DMS153 treated with DMSO at 0.1 percent for 48 hours (cell line): ENCODE measurements at regions not wholly inside any gene's neighbourhood (a gene's known extent, or its start where the extent isn't known, plus 50 kb on each side); places are given as distances from the start of the nearest gene placed in this dataset.
"Not testable (repeated sequence)": the region's sequence is repeated elsewhere in the genome, so short reads cannot be mapped to it uniquely, and the experiment has no call there.

ENCODE experiments used
- DNase-seq: peaks from one replicate; lab custom pipeline; 2025; ENCODE audit not compliant: unreplicated experiment; lab: John Stamatoyannopoulos, UW

DNA sequence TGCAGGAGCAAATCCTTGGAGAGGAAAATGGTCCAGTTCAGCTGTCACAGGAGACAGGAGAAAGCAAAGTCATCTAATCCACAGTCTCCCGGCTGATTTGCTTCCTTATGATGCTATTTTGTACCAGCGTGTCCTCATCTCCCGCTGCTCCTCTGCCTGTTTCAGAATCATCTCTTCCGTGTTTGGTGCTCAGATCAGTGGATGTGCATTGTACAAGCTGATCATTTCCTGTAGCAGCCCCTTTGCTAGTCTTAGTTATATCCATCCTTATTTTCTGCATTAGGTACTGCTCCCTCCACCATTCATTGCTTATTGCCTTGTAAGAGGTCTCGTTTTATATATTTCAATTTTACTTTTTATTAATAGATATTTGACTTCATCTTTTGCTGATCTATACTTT lies 219.9 kb upstream of the PRSS58 start:
- not testable (repeated sequence) for DNase-seq

DNA sequence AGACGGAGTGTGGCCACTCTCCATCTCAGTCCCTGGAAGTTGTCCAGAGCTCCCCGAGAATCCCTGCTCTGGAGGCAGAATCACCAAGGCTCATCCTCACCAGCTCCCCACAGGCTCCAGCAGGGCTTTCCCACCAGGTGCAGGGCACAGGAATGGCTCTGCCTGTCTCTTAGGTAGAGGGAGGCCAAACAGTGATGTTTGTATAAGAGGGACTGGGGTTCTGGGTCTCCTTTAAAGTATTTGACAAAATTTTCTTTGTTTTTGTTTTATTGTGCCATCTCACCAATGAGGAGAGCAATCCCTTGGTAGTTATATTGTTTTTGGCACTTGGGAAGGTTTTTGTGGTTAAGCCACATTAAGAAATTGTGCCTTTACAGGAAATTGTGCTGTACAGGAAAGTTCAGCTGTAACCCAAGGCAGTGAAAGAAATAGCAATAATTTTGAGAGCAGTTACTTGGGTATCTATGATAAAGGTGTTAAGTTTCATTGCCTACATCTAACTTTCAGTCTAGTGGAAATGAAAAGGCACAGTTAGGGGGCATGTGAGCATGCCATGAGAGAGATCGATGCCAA lies 219.3 kb upstream of the PRSS58 start:
- DNase-seq: no peak

DNA sequence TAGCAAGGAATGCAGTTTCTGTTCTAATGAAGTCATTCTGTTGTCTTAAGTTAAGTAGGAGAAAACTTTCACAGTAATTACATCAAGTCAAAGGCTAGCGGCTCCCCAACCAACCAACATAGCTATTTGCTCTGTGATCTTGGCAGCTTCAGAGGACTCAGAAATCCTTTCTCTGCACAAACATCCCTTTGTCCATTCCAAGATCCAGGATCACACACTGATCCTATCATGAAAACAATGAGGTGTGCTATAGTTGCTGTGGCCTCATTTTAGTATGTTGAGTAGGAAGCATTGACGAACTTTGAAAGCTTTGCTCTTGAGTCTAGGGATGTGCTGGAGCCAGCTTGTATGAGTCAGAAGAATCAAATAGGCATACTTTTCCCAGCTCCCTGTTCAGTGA lies 218.2 kb upstream of the PRSS58 start:
- no peak for DNase-seq

DNA sequence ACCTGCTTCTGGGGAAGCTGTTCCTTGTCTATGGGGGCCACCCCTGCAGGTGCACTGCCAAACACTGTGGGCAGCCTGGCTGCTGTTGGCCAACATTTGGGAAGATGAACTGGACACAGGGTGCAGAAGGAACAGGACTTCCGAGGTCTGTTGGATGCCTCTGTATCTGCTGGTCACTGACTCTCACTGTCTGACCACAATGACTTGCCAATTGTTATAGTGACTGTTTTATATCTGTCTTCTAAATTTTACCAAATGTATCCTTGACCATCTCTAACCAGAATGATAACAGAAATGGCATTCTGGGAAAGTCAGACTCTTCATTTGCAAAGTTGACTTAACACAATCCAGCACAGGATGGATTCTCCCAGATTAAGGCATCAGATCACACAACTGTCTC lies 214.0 kb upstream of the PRSS58 start:
- no peak for DNase-seq

DNA sequence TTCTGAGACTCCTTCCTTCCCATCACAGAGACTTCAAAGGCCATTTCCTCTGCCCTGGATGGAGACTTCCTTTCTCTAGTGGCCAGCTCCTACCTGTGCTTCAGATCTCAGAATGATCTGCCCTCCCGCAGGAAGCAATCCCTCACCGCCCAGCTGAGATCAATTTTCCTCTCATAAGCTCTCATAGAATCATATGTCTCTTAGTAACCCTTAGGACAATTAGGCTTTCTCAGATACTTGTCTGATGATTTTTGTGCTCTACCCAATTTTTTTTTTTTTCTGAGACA lies 212.6 kb upstream of the PRSS58 start:
- DNase-seq: no peak

DNA sequence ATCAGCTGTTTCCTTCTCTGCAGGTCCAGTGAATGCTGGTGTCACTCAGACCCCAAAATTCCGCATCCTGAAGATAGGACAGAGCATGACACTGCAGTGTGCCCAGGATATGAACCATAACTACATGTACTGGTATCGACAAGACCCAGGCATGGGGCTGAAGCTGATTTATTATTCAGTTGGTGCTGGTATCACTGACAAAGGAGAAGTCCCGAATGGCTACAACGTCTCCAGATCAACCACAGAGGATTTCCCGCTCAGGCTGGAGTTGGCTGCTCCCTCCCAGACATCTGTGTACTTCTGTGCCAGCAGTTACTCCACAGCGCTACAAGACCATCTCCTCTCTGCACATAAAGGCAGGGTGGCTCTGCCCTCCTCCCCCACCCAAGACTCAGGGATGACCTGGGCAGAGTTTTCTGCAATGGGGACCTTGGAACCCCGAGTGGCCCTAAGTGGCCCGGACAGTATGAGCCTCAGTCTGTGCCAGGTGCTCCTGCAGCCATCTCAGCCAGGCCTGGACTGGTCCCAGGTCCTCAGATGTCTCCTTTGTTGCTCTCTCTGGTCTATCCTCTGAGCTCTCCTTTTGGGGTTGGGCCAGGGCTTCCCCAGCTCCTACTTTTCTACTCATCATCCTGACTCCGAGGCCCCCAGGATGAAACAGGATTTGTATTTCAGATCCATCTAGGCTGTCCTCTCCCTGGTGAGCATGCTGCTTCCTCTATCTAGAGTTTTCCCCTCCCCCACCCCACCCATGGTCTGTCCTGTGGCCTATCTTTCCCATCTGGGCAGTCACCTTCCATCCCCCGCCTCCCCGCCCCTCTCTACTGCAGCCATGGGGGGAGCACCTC lies 212.1 kb upstream of the PRSS58 start:
- no peak for DNase-seq

DNA sequence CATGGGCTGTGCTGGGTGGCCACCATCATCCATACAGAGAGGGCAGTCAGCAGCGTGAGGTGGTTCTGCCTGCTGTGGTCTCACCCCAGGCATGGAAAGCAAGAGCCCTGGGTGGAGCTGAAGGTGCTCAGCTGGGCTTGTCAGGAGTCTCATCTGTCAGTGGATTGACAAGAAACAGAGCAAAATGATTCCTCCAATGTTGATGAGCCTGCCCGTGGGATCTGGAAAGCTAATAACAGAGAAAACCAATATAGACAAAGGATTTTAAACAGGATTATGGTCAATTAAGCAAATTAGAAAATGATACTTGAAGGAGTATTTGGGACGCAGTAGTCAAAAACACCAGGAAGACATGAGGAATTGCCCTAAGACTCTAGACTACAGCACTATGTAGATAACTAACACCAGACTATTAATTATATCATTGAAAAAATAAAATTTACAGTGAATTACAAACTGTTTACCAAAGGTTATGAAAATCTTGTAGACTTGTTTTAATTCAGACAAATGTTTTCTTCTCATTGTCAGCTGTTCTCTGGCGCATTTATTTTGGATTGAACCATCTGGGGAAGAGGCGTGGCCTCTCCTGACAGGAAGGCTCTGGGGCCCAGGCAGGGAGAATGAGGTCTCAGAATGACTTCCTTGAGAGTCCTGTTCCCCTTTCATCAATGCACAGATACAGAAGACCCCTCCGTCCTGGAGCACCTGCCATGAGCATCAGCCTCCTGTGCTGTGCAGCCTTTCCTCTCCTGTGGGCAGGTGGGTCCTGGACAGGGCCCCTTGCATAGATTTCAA lies 211.2 kb upstream of the PRSS58 start:
- DNase-seq: no peak

DNA sequence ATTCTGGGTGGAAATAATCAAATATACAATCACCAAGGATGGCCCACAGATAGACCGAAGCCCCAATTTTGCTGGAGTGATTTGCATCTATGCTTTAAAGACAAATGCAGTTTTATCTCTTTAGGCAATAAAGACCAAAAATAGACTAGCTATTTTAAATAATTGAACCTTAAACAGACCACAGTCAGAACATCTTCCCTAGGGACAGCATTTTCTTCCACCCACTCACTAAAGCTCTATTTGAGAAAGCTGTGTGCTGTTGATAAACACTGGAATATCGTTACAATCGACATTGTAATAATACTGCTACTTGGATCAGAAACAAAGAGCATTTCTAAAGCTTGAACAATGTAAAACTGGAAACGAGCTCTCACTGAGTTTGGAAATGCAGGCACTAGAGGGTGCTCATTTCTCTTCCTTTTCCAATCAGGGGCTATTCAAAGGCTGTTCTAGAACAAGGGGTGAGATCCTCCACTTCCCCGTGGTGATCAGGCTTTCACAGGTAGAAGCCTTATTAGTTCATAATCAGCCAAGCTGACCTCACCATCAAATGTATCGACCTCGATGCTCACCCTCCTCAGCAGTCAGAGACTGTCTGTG lies 209.3 kb upstream of the PRSS58 start:
- not testable (repeated sequence) for DNase-seq

DNA sequence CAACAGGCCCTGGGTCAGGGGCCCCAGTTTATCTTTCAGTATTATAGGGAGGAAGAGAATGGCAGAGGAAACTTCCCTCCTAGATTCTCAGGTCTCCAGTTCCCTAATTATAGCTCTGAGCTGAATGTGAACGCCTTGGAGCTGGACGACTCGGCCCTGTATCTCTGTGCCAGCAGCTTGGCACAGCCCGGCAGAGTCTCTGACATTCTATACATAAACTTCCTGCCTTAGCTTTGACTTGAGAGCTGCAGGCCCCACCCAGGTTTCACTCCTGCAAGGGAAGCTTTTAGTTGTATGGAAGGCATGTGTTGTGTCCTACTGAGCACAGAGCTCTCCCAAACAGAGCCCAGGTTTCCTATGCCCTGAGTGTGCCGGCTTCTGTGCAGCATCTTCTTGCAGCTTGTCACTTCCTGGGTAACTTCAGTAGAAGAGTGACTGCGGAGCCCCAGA lies 205.6 kb upstream of the PRSS58 start:
- no peak for DNase-seq

DNA sequence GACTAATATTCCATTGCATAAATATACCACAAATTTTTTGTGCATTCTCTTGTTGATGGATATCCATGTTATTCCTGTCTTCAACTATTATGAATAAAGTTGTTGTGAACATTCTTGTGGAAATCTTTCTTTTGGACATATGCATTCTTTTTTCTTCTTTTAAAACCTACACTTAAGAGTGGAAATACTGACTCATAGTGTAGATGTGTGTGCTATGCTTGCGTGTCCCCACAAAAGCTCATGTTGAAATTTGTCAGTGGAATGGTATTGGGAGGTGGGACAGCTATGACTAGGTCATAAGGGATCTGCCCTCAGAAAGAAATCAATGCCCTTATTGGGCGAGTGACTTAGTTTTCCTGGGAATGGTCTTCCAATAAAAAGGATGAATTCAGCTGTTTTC lies 203.6 kb upstream of the PRSS58 start:
- DNase-seq: no peak

DNA sequence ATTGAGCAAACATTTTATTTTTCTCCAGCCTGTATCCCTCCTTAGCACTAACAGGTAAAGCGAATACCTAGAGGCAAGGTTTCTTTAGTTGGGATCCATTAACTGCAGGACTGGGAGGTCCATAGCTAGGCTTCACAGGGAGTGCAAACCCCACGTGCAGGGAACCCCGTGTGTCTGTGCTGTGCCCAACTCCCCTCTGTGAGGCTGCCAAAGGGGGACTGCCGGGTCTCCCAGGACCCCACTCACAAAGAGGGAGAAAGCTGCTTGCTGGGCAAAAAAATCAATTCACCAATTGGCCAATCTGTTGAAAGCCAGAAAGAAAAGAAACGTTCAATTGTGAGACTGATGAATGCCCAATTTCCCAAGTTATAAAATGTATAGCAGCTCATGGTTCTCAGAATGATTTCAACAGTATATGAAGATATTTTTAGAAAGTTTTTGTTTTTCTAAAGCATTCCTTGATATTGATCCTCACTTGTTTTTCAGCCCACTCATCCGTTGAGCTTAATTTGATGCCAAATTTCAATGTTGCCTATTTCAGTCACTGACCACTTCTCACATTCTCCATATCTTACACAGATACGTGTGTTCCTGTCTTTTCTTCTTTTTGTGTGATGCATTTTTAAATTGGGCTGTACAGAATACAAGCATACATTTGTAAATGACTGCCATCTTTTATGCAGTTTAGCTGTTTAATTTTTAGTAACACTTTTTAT lies 202.7 kb upstream of the PRSS58 start:
- DNase-seq: no peak

DNA sequence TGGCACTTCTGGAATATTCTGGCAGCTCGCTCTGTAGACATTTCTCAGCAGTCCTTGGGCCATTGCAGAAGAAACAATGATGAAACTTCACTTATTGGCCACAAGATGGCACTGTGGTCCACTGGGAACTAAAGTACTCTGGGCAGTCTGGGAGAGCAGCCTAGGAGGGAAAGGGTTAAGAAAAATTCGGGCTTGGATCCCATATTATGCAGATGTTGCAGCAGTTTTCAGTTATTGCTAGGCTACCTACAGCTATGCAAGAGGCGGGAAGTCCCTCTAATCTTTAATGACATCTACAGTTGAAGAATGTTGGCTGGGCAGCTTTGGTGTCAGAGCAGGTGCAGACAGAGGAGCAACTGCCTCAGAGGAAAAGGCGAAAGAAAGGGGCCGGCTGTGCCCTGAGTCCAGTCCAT lies 201.7 kb upstream of the PRSS58 start:
- peak; percentile 20 for DNase-seq

DNA sequence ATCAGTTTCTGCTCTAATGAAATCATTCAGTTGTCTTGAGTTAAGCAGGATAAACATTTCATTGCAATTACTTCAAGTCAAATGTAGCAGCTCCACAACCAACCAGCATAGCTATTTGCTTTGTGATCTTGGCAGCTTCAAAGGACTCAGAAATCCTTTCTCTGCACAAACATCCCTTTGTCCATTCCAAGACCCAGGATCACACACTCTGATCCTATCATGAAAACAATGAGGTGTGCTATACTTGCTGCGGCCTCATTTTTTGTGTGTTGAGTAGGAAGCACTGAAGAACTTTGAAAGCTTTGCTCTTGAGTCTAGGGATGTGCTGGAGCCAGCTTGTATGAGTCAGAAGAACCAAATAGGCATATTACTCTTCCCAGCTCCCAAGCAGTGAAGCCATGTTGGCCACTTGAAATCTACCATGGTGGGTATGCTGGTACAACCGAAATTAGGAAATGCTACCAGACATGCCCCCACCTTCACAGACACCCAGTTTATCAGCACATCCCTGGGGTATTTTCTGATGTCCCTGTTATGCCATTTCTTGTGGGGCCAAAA lies 199.4 kb upstream of the PRSS58 start:
- DNase-seq: no peak

DNA sequence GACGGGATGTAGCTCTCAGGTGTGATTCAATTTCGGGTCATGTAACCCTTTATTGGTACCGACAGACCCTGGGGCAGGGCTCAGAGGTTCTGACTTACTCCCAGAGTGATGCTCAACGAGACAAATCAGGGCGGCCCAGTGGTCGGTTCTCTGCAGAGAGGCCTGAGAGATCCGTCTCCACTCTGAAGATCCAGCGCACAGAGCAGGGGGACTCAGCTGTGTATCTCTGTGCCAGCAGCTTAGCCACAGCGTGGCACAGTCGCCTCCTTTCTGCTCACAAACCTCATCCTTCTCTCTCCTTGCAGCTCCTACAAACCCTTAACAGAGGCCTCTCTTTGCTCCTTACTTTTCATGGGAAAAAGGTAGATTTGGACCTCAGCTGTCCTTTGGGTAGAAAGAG lies 197.5 kb upstream of the PRSS58 start:
- DNase-seq: no peak

DNA sequence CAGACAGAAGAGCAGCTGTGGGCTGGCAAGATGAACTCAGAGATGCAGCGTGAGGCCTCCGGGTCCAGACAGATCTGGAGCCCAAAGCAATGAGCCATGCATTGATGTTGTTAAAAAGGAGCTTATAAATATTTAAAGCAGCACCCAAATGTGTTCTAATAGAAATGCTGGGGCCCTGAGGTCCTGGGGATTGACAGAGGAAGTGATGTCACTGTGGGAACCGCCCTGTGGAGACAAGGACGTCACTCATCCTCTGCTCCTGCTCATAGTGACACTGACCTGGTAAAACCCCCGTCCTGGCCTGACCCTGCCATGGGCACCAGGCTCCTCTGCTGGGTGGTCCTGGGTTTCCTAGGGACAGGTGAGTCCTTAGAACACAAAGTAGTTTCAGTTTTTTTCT lies 197.0 kb upstream of the PRSS58 start:
- DNase-seq: no peak

DNA sequence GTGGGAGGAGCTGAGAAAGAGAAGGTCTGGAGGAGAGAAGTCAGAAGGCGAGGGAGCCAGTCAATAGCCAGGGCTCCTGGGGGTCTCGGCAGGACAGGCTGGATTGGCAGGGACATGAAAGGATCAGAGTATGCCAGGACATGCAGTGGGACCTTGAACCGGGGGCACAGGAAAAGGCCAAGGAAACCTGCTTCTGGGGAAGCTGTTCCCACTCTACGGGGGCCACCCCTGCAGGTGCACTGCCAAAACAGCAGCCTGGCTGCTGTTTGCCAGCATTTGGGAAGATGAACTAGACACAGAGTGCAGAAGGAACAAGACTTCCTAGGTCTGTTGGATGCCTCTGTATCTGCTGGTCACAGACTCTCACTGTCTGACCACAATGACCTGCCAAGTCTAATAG lies 194.9 kb upstream of the PRSS58 start:
- DNase-seq: no peak

DNA sequence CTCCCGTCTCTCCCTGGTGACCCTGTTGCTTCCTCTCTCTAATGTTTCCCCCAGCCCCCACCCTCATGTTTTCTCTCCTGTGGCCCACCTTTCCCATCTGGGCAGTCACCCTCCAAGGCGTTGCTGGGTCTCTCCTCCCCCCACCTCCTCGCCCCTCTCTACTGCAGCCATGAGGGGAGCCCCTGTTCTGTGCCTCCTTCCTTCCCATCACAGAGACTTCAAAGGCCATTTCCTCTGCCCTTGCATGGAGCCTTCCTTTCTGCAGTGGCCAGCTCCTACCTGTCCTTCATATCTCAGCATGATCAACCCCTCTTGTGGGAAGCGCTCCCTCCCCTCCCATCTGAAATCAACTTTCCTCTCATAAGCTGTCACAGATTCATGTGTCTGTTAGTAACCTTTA lies 194.0 kb upstream of the PRSS58 start:
- DNase-seq: no peak

DNA sequence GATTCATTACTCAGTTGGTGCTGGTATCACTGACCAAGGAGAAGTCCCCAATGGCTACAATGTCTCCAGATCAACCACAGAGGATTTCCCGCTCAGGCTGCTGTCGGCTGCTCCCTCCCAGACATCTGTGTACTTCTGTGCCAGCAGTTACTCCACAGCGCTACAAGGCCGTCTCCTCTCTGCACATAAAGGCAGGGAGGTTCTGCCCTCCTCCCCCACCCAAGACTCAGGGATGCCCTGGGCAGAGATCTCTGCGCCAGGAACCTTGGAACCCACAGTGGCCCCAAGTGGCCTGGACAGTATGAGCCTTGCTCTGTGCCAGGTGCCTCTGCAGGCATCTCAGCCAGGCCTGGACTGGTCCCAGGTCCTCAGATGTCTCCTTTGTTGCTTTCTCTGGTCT lies 193.4 kb upstream of the PRSS58 start:
- DNase-seq: no peak

DNA sequence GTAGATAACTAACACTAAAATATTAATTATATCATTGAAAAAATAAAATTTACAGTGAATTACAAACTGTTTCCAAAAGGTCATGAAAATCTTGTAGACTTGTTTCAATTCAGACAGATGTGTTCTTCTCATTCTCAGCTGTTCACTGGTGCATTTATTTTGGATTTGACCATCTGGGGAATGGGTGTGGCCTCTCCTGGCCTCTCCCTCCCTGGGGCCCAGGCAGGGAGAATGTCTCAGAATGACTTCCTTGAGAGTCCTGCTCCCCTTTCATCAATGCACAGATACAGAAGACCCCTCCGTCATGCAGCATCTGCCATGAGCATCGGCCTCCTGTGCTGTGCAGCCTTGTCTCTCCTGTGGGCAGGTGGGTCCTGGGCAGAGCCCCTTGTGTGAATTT lies 192.8 kb upstream of the PRSS58 start:
- DNase-seq: no peak

DNA sequence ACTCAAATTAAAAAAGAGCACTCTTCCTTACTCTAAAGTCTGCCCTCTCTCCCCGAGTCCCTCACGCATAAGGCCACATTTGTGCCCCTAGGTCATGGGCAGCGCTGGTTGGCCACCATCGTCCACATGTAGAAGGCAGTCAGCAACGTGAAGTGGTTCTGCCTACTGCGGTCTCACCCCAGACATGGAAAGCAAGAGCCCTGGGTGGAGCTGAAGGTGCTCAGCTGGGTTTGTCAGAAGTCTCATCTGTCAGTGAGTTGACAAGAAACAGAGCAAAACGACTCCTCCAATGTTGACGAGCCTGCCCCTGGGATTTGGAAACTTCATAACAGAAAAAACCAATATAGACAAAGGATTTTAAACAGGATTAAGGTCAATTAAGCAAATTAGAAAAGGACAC lies 192.3 kb upstream of the PRSS58 start:
- no peak for DNase-seq

DNA sequence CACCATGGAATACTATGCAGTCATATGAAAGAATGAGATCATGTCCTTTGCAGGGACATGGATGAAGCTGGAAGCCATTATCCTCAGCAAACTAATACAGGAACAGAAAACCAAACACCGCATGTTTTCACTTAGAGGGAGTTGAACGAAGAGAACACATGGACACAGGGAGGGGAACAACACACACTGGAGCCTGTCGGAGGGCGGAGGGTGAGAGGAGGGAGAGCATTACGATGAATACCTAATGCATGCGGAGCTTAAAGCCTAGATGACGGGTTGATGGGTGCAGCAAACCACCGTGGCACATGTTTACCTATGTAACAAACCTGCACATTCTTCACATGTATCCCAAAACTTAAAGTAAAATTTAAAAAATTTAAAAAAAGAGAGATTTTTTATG lies 191.0 kb upstream of the PRSS58 start:
- DNase-seq: not testable (repeated sequence)
